ENCODE measurements at regions not wholly inside any gene's neighbourhood (a gene's known extent, or its start where the extent isn't known, plus 50 kb on each side); places are given as distances from the start of the nearest gene placed in this dataset.

DNA sequence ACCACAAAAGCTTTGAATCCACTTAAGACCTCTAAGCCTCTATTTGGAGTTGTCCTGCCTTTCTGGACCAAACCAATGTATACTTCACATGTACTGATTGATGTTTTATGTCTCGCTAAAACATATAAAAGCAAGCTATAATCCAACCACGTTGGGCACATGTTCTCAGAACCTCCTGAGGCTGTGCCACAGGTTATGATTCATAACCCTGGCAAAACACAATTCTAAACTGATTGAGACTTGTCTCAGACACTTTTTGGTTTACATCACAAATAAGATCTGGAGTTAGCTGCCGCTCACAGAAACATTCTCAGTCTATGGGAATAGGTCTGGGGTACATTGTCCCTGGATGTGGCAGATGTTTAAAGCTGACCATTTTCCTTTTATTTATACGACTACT lies 53.4 kb upstream of the EPHA6 start:
- intact Hi-C loops (cut with DNase I), result loop anchor here in 1 of 2 donors (10.0 kb wide), 1 partner anchor 56 kb away; no protein-coding TSS in a partner anchor
- no peak for ATAC-seq (ENCODE audit: low FRiP score)
- WGBS, 2 donors, result 71 to 73% methylated on average over 4 of the region's 4 CpGs

More for the DNA sequence above, 53.4 kb upstream of the EPHA6 start:
- Histone ChIP-seq H3K27ac (ENCODE audit: low read depth in 1 of 2, low read length in 2 of 2) (no peak overlapping the region), H3K4me1 (ENCODE audit: control insufficient read depth in 1 of 2, insufficient read depth in 2 of 2, low read length in 2 of 2) (no peaks in the 10 kb centered on the region), H3K36me3 (ENCODE audit: control insufficient read depth in 1 of 2, insufficient read depth in 2 of 2, low read length in 1 of 2) (no peaks in the 10 kb centered on the region), H3K27me3 (ENCODE audit: control insufficient read depth in 1 of 2, insufficient read depth in 2 of 2, low read length in 1 of 2) (no peaks in the 10 kb centered on the region), H3K4me3 (ENCODE audit: low read length in 2 of 2) (no peak overlapping the region), H3K9me3 (ENCODE audit: control insufficient read depth, low read length) (no peaks in the 10 kb centered on the region)
- no peak for DNase-seq

Small RNA genes in the stretch of these regions (microRNA-seq; reads per million reads assigned to microRNA genes)
- 0 to 0.99 reads per million in 2 donors for gene MIR8060

Data from aorta (tissue), 5 donors.